ENCODE measurements at regions not wholly inside any gene's neighbourhood (a gene's known extent, or its start where the extent isn't known, plus 50 kb on each side); places are given as distances from the start of the nearest gene placed in this dataset.

GRCh38 chr2:78118037-78118436, 595.9 kb upstream of the LRRTM4 start:
- intact Hi-C loops (cut with DNase I; ENCODE audit: low total_unique reads) (no loop called here), in situ Hi-C loops (cut with MboI; ENCODE audit: low pct_ligation_motif_present in 1 of 4, low pct_unique_long_range_greater_than_20kb in 1 of 4, low sequenced_read_pairs in 3 of 4) (no loop called here)
- DNase-seq: no peak
- Histone ChIP-seq H3K27me3 (no peaks in the 10 kb centered on the region), H3K27ac (no peak overlapping the region), H3K9me3 (no peaks in the 10 kb centered on the region), H3K36me3 (no peaks in the 10 kb centered on the region), H3K4me3 (no peak overlapping the region), H3K4me1 (no peaks in the 10 kb centered on the region)
- WGBS, 2 donors (ENCODE audit: low coverage in 1 of 2): 80 to 82% methylated on average over 4 to 5 of the region's 5 CpGs
- TF ChIP-seq EP300 (IDR thresholded peaks at IDR 0.05; ENCODE audit: low read depth) (no peak), POLR2A (IDR thresholded peaks at IDR 0.05) (no peak), CTCF (IDR thresholded peaks at IDR 0.05) (no peak), POLR2AphosphoS5 (IDR thresholded peaks at IDR 0.05) (no peak)

GRCh38 chr2:78120275-78120674, 598.1 kb upstream of the LRRTM4 start:
- in situ Hi-C loops (cut with MboI; ENCODE audit: low pct_ligation_motif_present in 1 of 4, low pct_unique_long_range_greater_than_20kb in 1 of 4, low sequenced_read_pairs in 3 of 4) (no loop called here), intact Hi-C loops (cut with DNase I; ENCODE audit: low total_unique reads) (no loop called here)
- no peaks in the 10 kb centered on the region for H3K27me3 ChIP-seq
- H3K36me3 ChIP-seq: no peaks in the 10 kb centered on the region
- no peaks in the 10 kb centered on the region for H3K4me1 ChIP-seq
- H3K27ac ChIP-seq: no peak overlapping the region
- DNase-seq: no peak
- WGBS, 2 donors (ENCODE audit: low coverage in 1 of 2): 71 to 78% methylated on average over 2 of the region's 2 CpGs
- TF ChIP-seq CTCF (IDR thresholded peaks at IDR 0.05) (no peak), EP300 (IDR thresholded peaks at IDR 0.05; ENCODE audit: low read depth) (no peak), POLR2AphosphoS5 (IDR thresholded peaks at IDR 0.05) (no peak), POLR2A (IDR thresholded peaks at IDR 0.05) (no peak)
- no peak overlapping the region for H3K4me3 ChIP-seq
- no peaks in the 10 kb centered on the region for H3K9me3 ChIP-seq

- H3K27ac ChIP-seq: no peak overlapping the region
- WGBS, 2 donors (ENCODE audit: low coverage in 1 of 2): 56 to 88% methylated on average over 1 to 3 of the region's 3 CpGs
- in situ Hi-C loops (cut with MboI; ENCODE audit: low pct_ligation_motif_present in 1 of 4, low pct_unique_long_range_greater_than_20kb in 1 of 4, low sequenced_read_pairs in 3 of 4) (no loop called here), intact Hi-C loops (cut with DNase I; ENCODE audit: low total_unique reads) (no loop called here)
- no peaks in the 10 kb centered on the region for H3K36me3 ChIP-seq
- no peak for DNase-seq
- TF ChIP-seq POLR2A (IDR thresholded peaks at IDR 0.05) (no peak), POLR2AphosphoS5 (IDR thresholded peaks at IDR 0.05) (no peak), EP300 (IDR thresholded peaks at IDR 0.05; ENCODE audit: low read depth) (no peak), CTCF (IDR thresholded peaks at IDR 0.05) (no peak)
- no peaks in the 10 kb centered on the region for H3K27me3 ChIP-seq
- no peaks in the 10 kb centered on the region for H3K9me3 ChIP-seq
- no peaks in the 10 kb centered on the region for H3K4me1 ChIP-seq
- H3K4me3 ChIP-seq: no peak overlapping the region
These were observed 602.9 kb upstream of the LRRTM4 start for GRCh38 chr2:78125042-78125441.

GRCh38 chr2:78127424-78127823, 605.2 kb upstream of the LRRTM4 start:
- no peaks in the 10 kb centered on the region for H3K27me3 ChIP-seq
- WGBS, 2 donors (ENCODE audit: low coverage in 1 of 2): 57 to 60% methylated on average over 2 to 4 of the region's 4 CpGs
- no peak overlapping the region for H3K27ac ChIP-seq
- in situ Hi-C loops (cut with MboI; ENCODE audit: low pct_ligation_motif_present in 1 of 4, low pct_unique_long_range_greater_than_20kb in 1 of 4, low sequenced_read_pairs in 3 of 4) (no loop called here), intact Hi-C loops (cut with DNase I; ENCODE audit: low total_unique reads) (no loop called here)
- DNase-seq: no peak
- no peak for TF ChIP-seq POLR2AphosphoS5 (IDR thresholded peaks at IDR 0.05)
- no peak for TF ChIP-seq POLR2A (IDR thresholded peaks at IDR 0.05)
- TF ChIP-seq EP300 (IDR thresholded peaks at IDR 0.05; ENCODE audit: low read depth): no peak
- no peak for TF ChIP-seq CTCF (IDR thresholded peaks at IDR 0.05)
- H3K36me3 ChIP-seq: no peaks in the 10 kb centered on the region
- no peak overlapping the region for H3K4me3 ChIP-seq
- H3K9me3 ChIP-seq: no peaks in the 10 kb centered on the region
- no peaks in the 10 kb centered on the region for H3K4me1 ChIP-seq

All from transverse colon (tissue), 4 donors.